AG04450 (cell line): ENCODE measurements at regions not wholly inside any gene's neighbourhood (a gene's known extent, or its start where the extent isn't known, plus 50 kb on each side); places are given as distances from the start of the nearest gene placed in this dataset.

Experiments
- CTCF ChIA-PET: fragments of 300-600, 350-600 bp; formaldehyde crosslinking; extraction: SDS; loops from one replicate; lab custom pipeline; 2022; ENCODE audit warnings: antibody characterized with exemption, inconsistent platforms; lab: Charles Lee
- POLR2A ChIA-PET: fragments of 350-600 bp; formaldehyde crosslinking; extraction: SDS; loops from one replicate; lab custom pipeline; 2021; ENCODE audit warnings: antibody characterized with exemption, inconsistent platforms; lab: Yijun Ruan, JAX
- DNase-seq: peaks from one replicate; pipeline ENCODE4 v3.0.0-alpha.2; 2011; ENCODE audit warnings: low read depth, low spot score
- H3K27ac ChIP-seq: one replicate; pipeline ENCODE4 v1.5.1; 2012; ENCODE audit warnings: low read depth, low read length, control low read depth
- H3K27me3 ChIP-seq: one replicate; pipeline ENCODE4 v1.6.0; 2012; ENCODE audit warnings: low read length; ENCODE audit not compliant: control insufficient read depth, insufficient read depth
- H3K4me3 ChIP-seq: 2 replicates; pipeline ENCODE4 v1.5.1; 2011; ENCODE audit warnings: mild to moderate bottlenecking, low read depth, low read length, control low read depth
- H3K9me3 ChIP-seq: 2 replicates; pipeline ENCODE4 v1.5.1; 2012; ENCODE audit warnings: low read length; ENCODE audit not compliant: control insufficient read depth, insufficient read depth
- CTCF ChIP-seq: IDR thresholded peaks from 2 replicates; pipeline ENCODE4 v1.5.1; 2011; ENCODE audit warnings: low read depth, low read length, control low read depth, inconsistent platforms

GRCh38 chr7:131845573-131846314, 289.3 kb upstream of the PODXL start:
- Histone ChIP-seq H3K9me3 (no peaks in the 10 kb centered on the region), H3K27me3 (peaks cover 2% of the 10 kb centered on the region), H3K27ac (no peak overlapping the region), H3K4me3 (no peak overlapping the region)
- TF ChIP-seq CTCF = no peak
- no peak for DNase-seq
- CTCF ChIA-PET = interaction anchor here (0.6 to 4.4 kb wide), 2 partner anchors 13 to 122 kb away, joined by 3 to 38 read pairs; no protein-coding TSS in a partner anchor
- POLR2A ChIA-PET = interaction anchor here (0.6 kb wide), 1 partner anchor 11 kb away, joined by 4 read pairs; no protein-coding TSS in a partner anchor

GRCh38 chr7:131844369-131844768, 287.9 kb upstream of the PODXL start:
- DNase-seq = no peak
- H3K9me3 ChIP-seq = no peaks in the 10 kb centered on the region
- peaks cover 2% of the 10 kb centered on the region for H3K27me3 ChIP-seq
- CTCF ChIA-PET = interaction anchor here (1.2 to 4.4 kb wide), 2 partner anchors 14 to 153 kb away, joined by 3 to 38 read pairs; no protein-coding TSS in a partner anchor
- H3K4me3 ChIP-seq = no peak overlapping the region
- no peak overlapping the region for H3K27ac ChIP-seq
- POLR2A ChIA-PET = no interaction called here
- no peak for TF ChIP-seq CTCF

GRCh38 chr7:131843898-131844331, 287.5 kb upstream of the PODXL start:
- no peak for DNase-seq
- CTCF ChIA-PET = interaction anchor here (1.2 to 4.4 kb wide), 2 partner anchors 15 to 152 kb away, joined by 3 to 38 read pairs; no protein-coding TSS in a partner anchor

GRCh38 chr7:131839967-131840690, 283.7 kb upstream of the PODXL start:
- no peak for DNase-seq
- no peak for TF ChIP-seq CTCF
- no peaks in the 10 kb centered on the region for H3K9me3 ChIP-seq
- ChIA-PET POLR2A (no interaction called here), CTCF (no interaction called here)
- H3K27me3 ChIP-seq = peaks cover 4% of the 10 kb centered on the region
- H3K4me3 ChIP-seq = no peak overlapping the region
- no peak overlapping the region for H3K27ac ChIP-seq

More at GRCh38 chr7:131843898-131844331, 287.5 kb upstream of the PODXL start:
- Histone ChIP-seq H3K9me3 (no peaks in the 10 kb centered on the region), H3K27ac (no peak overlapping the region), H3K27me3 (peaks cover 2% of the 10 kb centered on the region), H3K4me3 (no peak overlapping the region)
- no peak for TF ChIP-seq CTCF
- POLR2A ChIA-PET = no interaction called here

- H3K27me3 ChIP-seq = peaks cover 2% of the 10 kb centered on the region
- POLR2A ChIA-PET = no interaction called here
- H3K27ac ChIP-seq = no peak overlapping the region
- CTCF ChIA-PET = no interaction called here
- DNase-seq = no peak
- no peak for TF ChIP-seq CTCF
- no peaks in the 10 kb centered on the region for H3K9me3 ChIP-seq
- H3K4me3 ChIP-seq = no peak overlapping the region
Measured at GRCh38 chr7:131836733-131837132, 280.3 kb upstream of the PODXL start.
